GM12878 (cell line): ENCODE measurements at regions not wholly inside any gene's neighbourhood (a gene's known extent, or its start where the extent isn't known, plus 50 kb on each side); places are given as distances from the start of the nearest gene placed in this dataset.

ENCODE experiments used
- ATAC-seq: fragments of 200-7000 bp; cut with Tn5 transposase; 3 replicates; pipeline ENCODE4 v1.9.1; 2020; ENCODE audit warnings: mild to moderate bottlenecking, moderate library complexity
- BruUV-seq: library from RNA; stranded (reverse); fragments of 400-500 nt; replicated peaks from 2 replicates; lab custom pipeline; 2021; lab: Mats Ljungman, UMichigan
- CTCF ChIA-PET: fragments of 300-600 bp; sonication (Branson Sonifier 250); formaldehyde crosslinking; extraction: SDS; loops from one replicate; lab custom pipeline; 2021; ENCODE audit warnings: inconsistent platforms; lab: Yijun Ruan, JAX
- POLR2A ChIA-PET: fragments of 350-600 bp; formaldehyde crosslinking; extraction: SDS; loops from one replicate; lab custom pipeline; 2021; ENCODE audit warnings: inconsistent platforms; lab: Charles Lee
- RAD21 ChIA-PET: fragments of 300-600 bp; sonication (Branson Sonifier 250); formaldehyde crosslinking; loops from one replicate; lab custom pipeline; 2023; ENCODE audit warnings: antibody characterized with exemption; ENCODE audit not compliant: unreplicated experiment; lab: Charles Lee
- SMC1A ChIA-PET: fragments of 300-600 bp; sonication (Branson Sonifier 250); formaldehyde crosslinking; loops from one replicate; lab custom pipeline; 2023; ENCODE audit not compliant: unreplicated experiment, uncharacterized antibody; lab: Charles Lee
- DNase-seq: peaks from one replicate; pipeline ENCODE4 v3.0.0-alpha.2; 2011; ENCODE audit warnings: low read depth, low spot score
- FAIRE-seq: peaks from 3 replicates; lab custom pipeline; 2011; peaks lifted over from hg19 to GRCh38; lab: Jason Lieb, UNC
- H2AFZ ChIP-seq: 2 replicates; pipeline ENCODE4 v1.6.0; 2011; ENCODE audit warnings: low read depth, low read length, control low read depth; ENCODE audit not compliant: control insufficient read depth
- H3K27ac ChIP-seq: 2 replicates; pipeline ENCODE4 v1.5.1; 2011; ENCODE audit warnings: control low read depth; ENCODE audit not compliant: control insufficient read depth, insufficient read depth
- H3K27me3 ChIP-seq, 2 experiments: replicated peaks in 1 of 2; 2 replicates each; pipeline versions ENCODE4 v1.6.0 to v1.6.1; 2011; ENCODE audit warnings: low read length in 1 of 2; ENCODE audit not compliant: control insufficient read depth in 2 of 2, insufficient read depth in 2 of 2
- H3K36me3 ChIP-seq, 2 experiments: 2 replicates each; pipeline ENCODE4 v1.5.1; 2011; ENCODE audit warnings: low read length in 1 of 2; ENCODE audit not compliant: control insufficient read depth in 2 of 2, insufficient read depth in 2 of 2
- H3K4me1 ChIP-seq: 2 replicates; pipeline ENCODE4 v1.6.1; 2011; ENCODE audit warnings: mild to moderate bottlenecking, low read length, moderate library complexity, mixed read lengths; ENCODE audit not compliant: control insufficient read depth, insufficient read depth
- H3K4me2 ChIP-seq: 2 replicates; pipeline ENCODE4 v1.6.0; 2011; ENCODE audit warnings: control low read depth; ENCODE audit not compliant: control insufficient read depth, insufficient read depth
- H3K4me3 ChIP-seq: fragments of 200-600 bp; sonication (generic); 2 replicates; pipeline ENCODE4 v1.5.1; 2016
- H3K79me2 ChIP-seq: 2 replicates; pipeline ENCODE4 v1.6.0; 2011; ENCODE audit warnings: low read length; ENCODE audit not compliant: control insufficient read depth, insufficient read depth
- H3K9ac ChIP-seq: 2 replicates; pipeline ENCODE4 v1.8.0; 2011; ENCODE audit warnings: low read length, control low read depth, mixed read lengths; ENCODE audit not compliant: control insufficient read depth, insufficient read depth
- H3K9me3 ChIP-seq: replicated peaks from 3 replicates; pipeline ENCODE4 v1.5.1; 2011; ENCODE audit warnings: mild to moderate bottlenecking, low read length; ENCODE audit not compliant: control insufficient read depth, insufficient read depth
- H4K20me1 ChIP-seq: 2 replicates; pipeline ENCODE4 v1.6.0; 2011; ENCODE audit not compliant: control insufficient read depth, insufficient read depth
- CEBPB ChIP-seq, 2 experiments: fragments of 150-350 bp in 1 of 2; IDR thresholded peaks; 2 replicates each; pipeline ENCODE4 v1.6.1; 2012 to 2014; ENCODE audit warnings: low read depth in 2 of 2, low read length in 2 of 2, borderline replicate concordance in 1 of 2, inconsistent platforms in 1 of 2
- IRF4 ChIP-seq: IDR thresholded peaks from 2 replicates; pipeline ENCODE4 v1.6.1; 2011; ENCODE audit warnings: low read depth, low read length
- SKIL ChIP-seq: fragments of 450-650 bp; IDR thresholded peaks from 2 replicates; pipeline ENCODE4 v1.6.1; 2017; ENCODE audit warnings: mild to moderate bottlenecking, low read depth, inconsistent platforms; ENCODE audit not compliant: poor library complexity, severe bottlenecking
- SMC3 ChIP-seq: IDR thresholded peaks from 2 replicates; pipeline ENCODE4 v1.6.1; 2011; ENCODE audit warnings: low read length, improper control_type of control experiment, borderline replicate concordance
- SUPT20H ChIP-seq: IDR thresholded peaks from 2 replicates; pipeline ENCODE4 v1.6.1; 2011; ENCODE audit warnings: low read depth, mild to moderate bottlenecking, low read length, moderate library complexity, borderline replicate concordance; ENCODE audit not compliant: control insufficient read depth
- ZNF217 ChIP-seq: fragments of 450-650 bp; IDR thresholded peaks from 2 replicates; pipeline ENCODE4 v1.6.1; 2017; ENCODE audit warnings: antibody characterized with exemption, mild to moderate bottlenecking
- WGBS: methylation state at CpG from one replicate; pipeline ENCODE4 v1.1.6; 2016; ENCODE audit warnings: low lambda C conversion rate; ENCODE audit not compliant: insufficient replicate concordance, insufficient coverage; ENCODE audit errors: missing lambda C conversion rate; 5-methylcytosine and 5-hydroxymethylcytosine counted together
- in situ Hi-C: fragments of 300-500 bp; cut with MboI; formaldehyde crosslinking; loops from 9 replicates; pipeline ENCODE4 v1.14.3; 2018; ENCODE audit warnings: mixed read lengths
- intact Hi-C: fragments of 100-400 bp; cut with micrococcal nuclease; formaldehyde crosslinking; loops from one replicate; pipeline ENCODE4 v1.14.2; 2022; ENCODE audit not compliant: unreplicated experiment
- TF ChIP-seq, protein P1 (sequence below): IDR thresholded peaks from 2 replicates; pipeline ENCODE4 v1.6.1; 2011; ENCODE audit warnings: borderline replicate concordance, low read depth, mild to moderate bottlenecking, moderate library complexity, low read length; ENCODE audit not compliant: insufficient read depth, poor library complexity, severe bottlenecking

DNA sequence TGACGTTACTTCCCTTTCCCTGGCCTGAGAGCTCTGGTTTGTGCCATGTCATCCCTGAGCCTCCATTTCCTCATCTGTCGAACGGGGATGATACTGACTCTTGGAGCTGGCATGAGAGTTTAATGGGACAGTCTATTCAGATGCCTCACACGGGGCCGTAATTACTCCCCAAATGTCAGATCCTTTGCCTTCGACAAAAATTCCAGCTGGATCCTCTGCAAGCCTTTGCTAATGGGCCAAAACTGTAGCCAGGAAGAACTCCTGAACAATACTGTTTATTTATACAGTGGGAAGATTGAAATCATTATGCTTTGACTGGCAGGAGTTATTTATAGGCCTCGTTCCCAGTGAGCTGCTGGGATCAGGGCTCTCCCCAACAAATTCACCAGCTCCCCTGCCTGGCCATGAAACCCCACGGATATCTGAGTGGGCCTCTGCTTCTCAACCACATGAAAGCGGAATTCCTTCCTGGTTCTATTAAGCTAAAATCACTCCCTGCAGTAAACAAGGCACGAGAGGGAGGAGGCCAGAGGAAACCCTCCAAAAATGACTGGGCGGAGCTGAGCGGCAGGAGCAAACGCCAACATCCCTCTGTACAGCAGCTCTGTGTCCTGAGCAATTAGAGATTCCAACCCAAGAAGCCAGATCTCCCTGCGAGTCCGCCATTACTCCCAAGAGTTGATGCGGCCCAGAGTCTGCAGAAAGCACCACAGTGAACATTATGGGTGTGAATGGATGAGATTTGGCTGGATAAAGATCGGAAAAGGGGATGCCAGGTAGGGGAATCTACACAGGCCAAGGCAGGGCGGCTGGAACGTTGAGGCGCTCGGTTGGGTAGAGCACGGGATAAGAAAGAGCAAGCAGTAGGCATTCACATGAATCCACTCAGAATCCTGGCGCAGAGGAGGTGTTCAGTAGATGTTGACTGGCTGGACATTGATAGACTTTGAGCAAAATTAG is 326.1 kb downstream of the BCL11B start:
- ChIA-PET RAD21 (no interaction called here), CTCF (interaction anchor here (0.6 kb wide), 1 partner anchor 1682 kb away, joined by 3 read pairs; no protein-coding TSS in a partner anchor), POLR2A (no interaction called here), SMC1A (no interaction called here)
- Histone ChIP-seq H3K36me3 (no peaks in the 10 kb centered on the region), H3K9ac (no peak overlapping the region), H3K27me3 (no peaks in the 10 kb centered on the region), H2AFZ (no peak overlapping the region), H3K79me2 (no peaks in the 10 kb centered on the region), H3K27ac (no peak overlapping the region), H3K4me2 (no peak overlapping the region), H4K20me1 (no peaks in the 10 kb centered on the region), H3K4me3 (no peak overlapping the region), H3K9me3 (no peaks in the 10 kb centered on the region; the same call in 2 of the 3 replicates), H3K4me1 (no peaks in the 10 kb centered on the region)
- in situ Hi-C loops, result no loop called here
- BruUV-seq, result no TSS peak
- DNase-seq (no peak), ATAC-seq (no peak), FAIRE-seq (no peak)
- WGBS, result 30% methylated on average over 23 of the region's 23 CpGs
- no peak for TF ChIP-seq SUPT20H
- TF ChIP-seq, protein P1, sequence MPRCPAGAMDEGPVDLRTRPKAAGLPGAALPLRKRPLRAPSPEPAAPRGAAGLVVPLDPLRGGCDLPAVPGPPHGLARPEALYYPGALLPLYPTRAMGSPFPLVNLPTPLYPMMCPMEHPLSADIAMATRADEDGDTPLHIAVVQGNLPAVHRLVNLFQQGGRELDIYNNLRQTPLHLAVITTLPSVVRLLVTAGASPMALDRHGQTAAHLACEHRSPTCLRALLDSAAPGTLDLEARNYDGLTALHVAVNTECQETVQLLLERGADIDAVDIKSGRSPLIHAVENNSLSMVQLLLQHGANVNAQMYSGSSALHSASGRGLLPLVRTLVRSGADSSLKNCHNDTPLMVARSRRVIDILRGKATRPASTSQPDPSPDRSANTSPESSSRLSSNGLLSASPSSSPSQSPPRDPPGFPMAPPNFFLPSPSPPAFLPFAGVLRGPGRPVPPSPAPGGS, result no peak
- intact Hi-C loops, result no loop called here

GRCh38 chr14:98946940-98947339 is 325.1 kb downstream of the BCL11B start:
- Histone ChIP-seq H3K27ac (no peak overlapping the region), H3K4me1 (no peaks in the 10 kb centered on the region), H3K4me2 (no peak overlapping the region), H3K36me3 (no peaks in the 10 kb centered on the region), H3K9ac (no peak overlapping the region), H3K27me3 (no peaks in the 10 kb centered on the region), H3K79me2 (no peaks in the 10 kb centered on the region), H3K4me3 (no peak overlapping the region), H4K20me1 (no peaks in the 10 kb centered on the region), H2AFZ (no peak overlapping the region), H3K9me3 (no peaks in the 10 kb centered on the region; the same call in 2 of the 3 replicates)
- FAIRE-seq (no peak), DNase-seq (no peak), ATAC-seq (no peak)
- ChIA-PET RAD21 (no interaction called here), POLR2A (interaction anchor here (0.6 kb wide), 1 partner anchor 1055 kb away, joined by 4 read pairs; no protein-coding TSS in a partner anchor), CTCF (no interaction called here), SMC1A (no interaction called here)
- in situ Hi-C loops (no loop called here), intact Hi-C loops (no loop called here)
- TF ChIP-seq SKIL, result no peak
- TF ChIP-seq IRF4, result no peak
- TF ChIP-seq ZNF217, result no peak
- TF ChIP-seq CEBPB (IDR thresholded peaks at IDR 0.05; ENCODE audit: borderline replicate concordance in 1 of 2, low read depth in 2 of 2, low read length in 2 of 2), result no peak
- TF ChIP-seq SMC3, result no peak
- 31% methylated on average over 8 of the region's 8 CpGs for WGBS
- no TSS peak for BruUV-seq
